K562 (cell line): ENCODE measurements at regions not wholly inside any gene's neighbourhood (a gene's known extent, or its start where the extent isn't known, plus 50 kb on each side); places are given as distances from the start of the nearest gene placed in this dataset.

ENCODE experiments used
- HDAC2 ChIP-seq: fragments of 450-650 bp; IDR thresholded peaks from 2 replicates; pipeline ENCODE4 v1.6.1; 2016; ENCODE audit warnings: mild to moderate bottlenecking
- HNRNPH1 ChIP-seq: fragments of 200-400 bp; formaldehyde crosslinking; optimal IDR thresholded peaks from 2 replicates; pipeline ENCODE3; 2017; ENCODE audit warnings: low read depth, mild to moderate bottlenecking, low read length, moderate library complexity
- HNRNPUL1 ChIP-seq: fragments of 200-400 bp; formaldehyde crosslinking; IDR thresholded peaks from 2 replicates; pipeline ENCODE4 v1.6.1; 2017; ENCODE audit warnings: low read length
- POLR2A ChIP-seq: fragments of 450-650 bp; conservative IDR thresholded peaks from 2 replicates; pipeline ENCODE4 v1.6.1; 2016
- POLR2AphosphoS5 ChIP-seq: IDR thresholded peaks from 2 replicates; pipeline ENCODE4 v1.6.1; 2011; ENCODE audit warnings: mild to moderate bottlenecking, low read depth, low read length, moderate library complexity; ENCODE audit not compliant: control insufficient read depth, insufficient read depth
- SNRNP70 ChIP-seq: fragments of 200-400 bp; formaldehyde crosslinking; optimal IDR thresholded peaks from 2 replicates; pipeline ENCODE3; 2017; ENCODE audit warnings: low read depth, low read length
- TCF7L2 ChIP-seq: fragments of 150-350 bp; IDR thresholded peaks from 2 replicates; pipeline ENCODE4 v1.6.1; 2016; ENCODE audit warnings: low read depth, mild to moderate bottlenecking, low read length, moderate library complexity
- TF ChIP-seq, protein P1 (sequence below): sonication (generic); formaldehyde crosslinking; IDR thresholded peaks from 2 replicates; pipeline ENCODE4 v1.9.0; 2022; ENCODE audit warnings: mild to moderate bottlenecking, missing genetic modification reagents
- TF ChIP-seq, protein P2 (sequence below): fragments of 450-650 bp; formaldehyde crosslinking; IDR thresholded peaks from 2 replicates; pipeline ENCODE4 v1.4.0; 2020; ENCODE audit warnings: mild to moderate bottlenecking, mixed read lengths
- TF ChIP-seq, protein P3 (sequence below): sonication (generic); formaldehyde crosslinking; IDR thresholded peaks from 2 replicates; pipeline ENCODE4 v1.8.1; 2023; ENCODE audit warnings: mild to moderate bottlenecking, missing genetic modification reagents

DNA sequence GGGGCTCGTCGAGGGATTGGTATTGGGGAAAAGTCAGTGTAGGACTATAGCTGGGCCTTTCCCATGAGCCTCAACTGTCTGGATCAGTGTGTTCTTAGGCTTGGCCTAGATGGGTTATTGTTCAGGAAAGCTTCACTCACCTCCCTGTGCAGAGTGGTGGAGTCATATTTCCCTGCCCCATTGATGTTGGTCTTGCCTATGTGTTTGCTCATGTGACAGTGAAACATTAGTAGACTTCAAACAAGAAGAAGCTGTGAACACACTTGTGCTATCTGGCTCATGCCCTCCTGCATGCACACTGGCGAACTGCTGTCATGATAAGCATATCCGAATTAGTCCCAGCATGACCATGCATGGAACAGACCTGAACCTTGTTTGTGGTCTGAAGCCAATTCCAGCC lies 171.1 kb downstream of the DHX35 start:
- TF ChIP-seq, protein P1, sequence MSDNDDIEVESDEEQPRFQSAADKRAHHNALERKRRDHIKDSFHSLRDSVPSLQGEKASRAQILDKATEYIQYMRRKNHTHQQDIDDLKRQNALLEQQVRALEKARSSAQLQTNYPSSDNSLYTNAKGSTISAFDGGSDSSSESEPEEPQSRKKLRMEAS (CRISPR knock-in tag): no peak
- TF ChIP-seq, protein P2, sequence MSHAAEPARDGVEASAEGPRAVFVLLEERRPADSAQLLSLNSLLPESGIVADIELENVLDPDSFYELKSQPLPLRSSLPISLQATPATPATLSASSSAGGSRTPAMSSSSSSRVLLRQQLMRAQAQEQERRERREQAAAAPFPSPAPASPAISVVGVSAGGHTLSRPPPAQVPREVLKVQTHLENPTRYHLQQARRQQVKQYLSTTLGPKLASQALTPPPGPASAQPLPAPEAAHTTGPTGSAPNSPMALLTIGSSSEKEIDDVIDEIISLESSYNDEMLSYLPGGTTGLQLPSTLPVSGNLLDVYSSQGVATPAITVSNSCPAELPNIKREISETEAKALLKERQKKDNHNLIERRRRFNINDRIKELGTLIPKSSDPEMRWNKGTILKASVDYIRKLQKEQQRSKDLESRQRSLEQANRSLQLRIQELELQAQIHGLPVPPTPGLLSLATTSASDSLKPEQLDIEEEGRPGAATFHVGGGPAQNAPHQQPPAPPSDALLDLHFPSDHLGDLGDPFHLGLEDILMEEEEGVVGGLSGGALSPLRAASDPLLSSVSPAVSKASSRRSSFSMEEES: no peak
- TF ChIP-seq SNRNP70: no peak
- no peak for TF ChIP-seq HNRNPH1
- TF ChIP-seq HNRNPUL1: no peak
- TF ChIP-seq, protein P3, sequence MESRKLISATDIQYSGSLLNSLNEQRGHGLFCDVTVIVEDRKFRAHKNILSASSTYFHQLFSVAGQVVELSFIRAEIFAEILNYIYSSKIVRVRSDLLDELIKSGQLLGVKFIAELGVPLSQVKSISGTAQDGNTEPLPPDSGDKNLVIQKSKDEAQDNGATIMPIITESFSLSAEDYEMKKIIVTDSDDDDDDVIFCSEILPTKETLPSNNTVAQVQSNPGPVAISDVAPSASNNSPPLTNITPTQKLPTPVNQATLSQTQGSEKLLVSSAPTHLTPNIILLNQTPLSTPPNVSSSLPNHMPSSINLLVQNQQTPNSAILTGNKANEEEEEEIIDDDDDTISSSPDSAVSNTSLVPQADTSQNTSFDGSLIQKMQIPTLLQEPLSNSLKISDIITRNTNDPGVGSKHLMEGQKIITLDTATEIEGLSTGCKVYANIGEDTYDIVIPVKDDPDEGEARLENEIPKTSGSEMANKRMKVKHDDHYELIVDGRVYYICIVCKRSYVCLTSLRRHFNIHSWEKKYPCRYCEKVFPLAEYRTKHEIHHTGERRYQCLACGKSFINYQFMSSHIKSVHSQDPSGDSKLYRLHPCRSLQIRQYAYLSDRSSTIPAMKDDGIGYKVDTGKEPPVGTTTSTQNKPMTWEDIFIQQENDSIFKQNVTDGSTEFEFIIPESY: no peak
- no peak for TF ChIP-seq POLR2A
- TF ChIP-seq HDAC2: no peak
- no peak for TF ChIP-seq POLR2AphosphoS5
- TF ChIP-seq TCF7L2: no peak
